GM21515 (cell line): ENCODE measurements at regions not wholly inside any gene's neighbourhood (a gene's known extent, or its start where the extent isn't known, plus 50 kb on each side); places are given as distances from the start of the nearest gene placed in this dataset.
"Not testable (repeated sequence)": the region's sequence is repeated elsewhere in the genome, so short reads cannot be mapped to it uniquely, and the experiment has no call there.

Source experiments
- ATAC-seq: cut with Tn5 transposase; IDR thresholded peaks from one replicate; pipeline ENCODE4 v1.9.1; 2021; ENCODE audit not compliant: unreplicated experiment

- ATAC-seq = no peak
Observed at GRCh38 chr13:24563087-24563486, 50.5 kb upstream of the PARP4 start.

GRCh38 chr13:24563971-24564370, 51.4 kb upstream of the PARP4 start:
- not testable (repeated sequence) for ATAC-seq

GRCh38 chr13:24564881-24565280, 52.3 kb upstream of the PARP4 start:
- no peak for ATAC-seq

- ATAC-seq = not testable (repeated sequence)
Observed at GRCh38 chr13:24567593-24567992, 55.0 kb upstream of the PARP4 start.

- ATAC-seq = no peak
Observed at GRCh38 chr13:24574847-24575246, 62.3 kb upstream of the PARP4 start.

GRCh38 chr13:24580315-24580714, 67.7 kb upstream of the PARP4 start:
- not testable (repeated sequence) for ATAC-seq

GRCh38 chr13:24581578-24581977, 69.0 kb upstream of the PARP4 start:
- not testable (repeated sequence) for ATAC-seq

- ATAC-seq = not testable (repeated sequence)
Observed at GRCh38 chr13:24591697-24592096, 79.1 kb upstream of the PARP4 start.

GRCh38 chr13:24597906-24598670, 82.1 kb upstream of the ATP12A start:
- ATAC-seq = not testable (repeated sequence)

- not testable (repeated sequence) for ATAC-seq
Observed at GRCh38 chr13:24599019-24599791, 81.0 kb upstream of the ATP12A start.

GRCh38 chr13:24605923-24606372, 74.3 kb upstream of the ATP12A start:
- ATAC-seq = no peak

- no peak for ATAC-seq
Observed at GRCh38 chr13:24606486-24607170, 73.6 kb upstream of the ATP12A start.

- ATAC-seq = no peak
Observed at GRCh38 chr13:24610956-24611355, 69.3 kb upstream of the ATP12A start.

- no peak for ATAC-seq
Observed at GRCh38 chr13:24612726-24613125, 67.5 kb upstream of the ATP12A start.

GRCh38 chr13:24613128-24613527, 67.1 kb upstream of the ATP12A start:
- ATAC-seq = no peak

- ATAC-seq = no peak
Observed at GRCh38 chr13:24613755-24614154, 66.5 kb upstream of the ATP12A start.

GRCh38 chr13:24614306-24615080, 65.7 kb upstream of the ATP12A start:
- ATAC-seq = no peak

GRCh38 chr13:24615114-24615513, 65.1 kb upstream of the ATP12A start:
- ATAC-seq = no peak

GRCh38 chr13:24615911-24616472, 64.2 kb upstream of the ATP12A start:
- ATAC-seq = no peak

- no peak for ATAC-seq
Observed at GRCh38 chr13:24616514-24616913, 63.7 kb upstream of the ATP12A start.
